Lung (tissue), 11 donors: ENCODE measurements at regions not wholly inside any gene's neighbourhood (a gene's known extent, or its start where the extent isn't known, plus 50 kb on each side); places are given as distances from the start of the nearest gene placed in this dataset.

Experiments
- ATAC-seq: fragments of 200-7000 bp; cut with Tn5 transposase; one replicate; pipeline ENCODE4 v1.9.1; 2020; ENCODE audit warnings: moderate number of reproducible peaks; ENCODE audit not compliant: insufficient read depth, low FRiP score
- DNase-seq, 3 donors: peaks; one replicate each; pipeline ENCODE4 v3.0.0-alpha.2; 2013 to 2017
- H3K27ac ChIP-seq, 2 donors: one replicate each; pipeline ENCODE4 v1.5.1; 2013; ENCODE audit warnings: mild to moderate bottlenecking in 2 of 2, moderate library complexity in 2 of 2, control low read depth in 1 of 2, inconsistent platforms in 1 of 2, low read depth in 1 of 2, low read length in 1 of 2
- H3K27me3 ChIP-seq, 3 donors: one replicate each; pipeline ENCODE4 v1.5.1; 2013; ENCODE audit warnings: low read length in 2 of 3; ENCODE audit not compliant: control insufficient read depth in 3 of 3, insufficient read depth in 3 of 3
- H3K36me3 ChIP-seq, 4 donors: one replicate each; pipeline ENCODE4 v1.5.1; 2013; ENCODE audit warnings: low read length in 4 of 4, mild to moderate bottlenecking in 1 of 4, moderate library complexity in 1 of 4; ENCODE audit not compliant: control insufficient read depth in 4 of 4, insufficient read depth in 4 of 4
- H3K4me1 ChIP-seq, 5 donors: one replicate each; pipeline ENCODE4 v1.5.1; 2013; ENCODE audit warnings: low read length in 5 of 5, mild to moderate bottlenecking in 2 of 5, moderate library complexity in 1 of 5; ENCODE audit not compliant: control insufficient read depth in 5 of 5, insufficient read depth in 5 of 5
- H3K4me3 ChIP-seq: one replicate; pipeline ENCODE4 v1.5.1; 2013; ENCODE audit warnings: mild to moderate bottlenecking, control low read depth, moderate library complexity
- H3K9ac ChIP-seq, 2 donors: one replicate each; pipeline ENCODE4 v1.5.1; 2013; ENCODE audit warnings: low read length in 2 of 2, control low read depth in 1 of 2; ENCODE audit not compliant: insufficient read depth in 1 of 2
- H3K9me3 ChIP-seq, 4 donors: one replicate each; pipeline ENCODE4 v1.5.1; 2013; ENCODE audit warnings: low read length in 3 of 4, mild to moderate bottlenecking in 1 of 4, moderate library complexity in 1 of 4; ENCODE audit not compliant: control insufficient read depth in 4 of 4, insufficient read depth in 3 of 4
- WGBS, 2 donors: extraction: QIAGEN DNeasy Blood & Tissue Kit; methylation state at CpG; one replicate each; pipeline ENCODE4 v1.1.7; 2013; 5-methylcytosine and 5-hydroxymethylcytosine counted together
- TF ChIP-seq, protein P1 (sequence below): IDR thresholded peaks from 2 replicates; pipeline ENCODE4 v1.5.1; 2012; ENCODE audit warnings: mild to moderate bottlenecking; ENCODE audit errors: control extremely low read depth, extremely low read depth
- donor health status: control.
- donor health status: control.
- donor health status: Bipolar disorder and iron deficiency.
- donor health status: healthy.
- donor health status: DM: yes; HTN: yes; CAD: no.

DNA sequence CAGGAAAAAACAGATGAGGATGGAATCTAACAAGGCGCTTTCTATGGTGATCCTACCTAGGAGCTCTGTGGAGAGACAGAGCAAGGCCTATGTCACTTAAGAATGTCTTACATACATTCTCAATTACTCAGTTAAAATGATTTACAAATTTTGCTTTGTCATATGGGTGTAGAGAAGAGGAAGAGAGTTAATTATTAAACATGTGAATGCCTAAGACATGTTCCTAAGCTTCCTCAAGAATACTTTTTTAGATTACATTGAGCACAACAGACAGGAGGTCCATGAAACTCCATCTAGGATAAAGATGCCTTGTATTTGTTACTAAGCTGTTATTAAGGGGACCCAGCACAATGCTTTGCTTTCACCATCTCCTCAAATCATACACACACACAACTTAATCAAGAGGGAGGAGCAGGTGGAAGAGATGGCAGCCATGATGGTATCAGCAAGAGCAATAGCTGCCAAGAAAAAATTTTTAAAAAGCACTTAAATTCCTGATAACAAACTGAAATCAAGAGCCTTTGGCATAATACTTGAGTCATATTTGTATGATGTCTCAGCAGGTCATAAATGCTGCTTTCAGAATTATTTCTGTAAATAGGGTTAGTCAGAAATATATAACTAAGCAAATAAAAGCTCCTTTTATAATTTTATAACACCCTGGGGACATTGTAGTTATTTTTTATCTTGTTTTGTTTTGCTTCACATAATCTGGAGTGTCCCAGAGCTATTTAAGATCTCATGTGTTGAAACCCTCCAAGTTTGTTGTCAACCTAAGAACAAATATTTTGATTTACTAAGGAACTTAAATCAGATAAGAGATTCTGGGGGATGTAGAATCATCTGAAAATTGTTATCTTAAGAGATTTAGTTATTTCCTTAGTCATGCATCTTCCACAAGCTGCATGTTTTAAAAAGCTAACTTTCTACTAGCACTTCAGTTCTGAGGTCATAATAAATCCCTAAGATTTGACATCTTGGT, 70.0 kb upstream of the CD2AP start:
- no peaks in the 10 kb centered on the region for H3K9me3 ChIP-seq
- no peak overlapping the region for H3K4me3 ChIP-seq
- ATAC-seq (peak; percentile 34), DNase-seq (peak in 1 of 3 donors; percentile 9)
- no peak overlapping the region for H3K27ac ChIP-seq
- TF ChIP-seq, protein P1, sequence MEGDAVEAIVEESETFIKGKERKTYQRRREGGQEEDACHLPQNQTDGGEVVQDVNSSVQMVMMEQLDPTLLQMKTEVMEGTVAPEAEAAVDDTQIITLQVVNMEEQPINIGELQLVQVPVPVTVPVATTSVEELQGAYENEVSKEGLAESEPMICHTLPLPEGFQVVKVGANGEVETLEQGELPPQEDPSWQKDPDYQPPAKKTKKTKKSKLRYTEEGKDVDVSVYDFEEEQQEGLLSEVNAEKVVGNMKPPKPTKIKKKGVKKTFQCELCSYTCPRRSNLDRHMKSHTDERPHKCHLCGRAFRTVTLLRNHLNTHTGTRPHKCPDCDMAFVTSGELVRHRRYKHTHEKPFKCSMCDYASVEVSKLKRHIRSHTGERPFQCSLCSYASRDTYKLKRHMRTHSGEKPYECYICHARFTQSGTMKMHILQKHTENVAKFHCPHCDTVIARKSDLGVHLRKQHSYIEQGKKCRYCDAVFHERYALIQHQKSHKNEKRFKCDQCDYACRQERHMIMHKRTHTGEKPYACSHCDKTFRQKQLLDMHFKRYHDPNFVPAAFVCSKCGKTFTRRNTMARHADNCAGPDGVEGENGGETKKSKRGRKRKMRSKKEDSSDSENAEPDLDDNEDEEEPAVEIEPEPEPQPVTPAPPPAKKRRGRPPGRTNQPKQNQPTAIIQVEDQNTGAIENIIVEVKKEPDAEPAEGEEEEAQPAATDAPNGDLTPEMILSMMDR = no peak
- no peak overlapping the region for H3K9ac ChIP-seq
- H3K4me1 ChIP-seq = peaks cover 0 to 3% (median 0%) of the 10 kb centered on the region in 5 donors
- 94 to 96% methylated on average over 1 of the region's 1 CpG for WGBS, 2 donors
- H3K36me3 ChIP-seq = no peaks in the 10 kb centered on the region
- H3K27me3 ChIP-seq = no peaks in the 10 kb centered on the region

- DNase-seq = peak; percentile 54 to 91 (median 90)
- TF ChIP-seq, protein P1 = peak; percentile 74
- 15 to 19% methylated on average over 4 of the region's 4 CpGs for WGBS, 2 donors
Measured at GRCh38 chr6:47413752-47414422, 63.7 kb upstream of the CD2AP start.

GRCh38 chr6:47414423-47415167, 63.0 kb upstream of the CD2AP start:
- Histone ChIP-seq H3K27ac (peak overlapping the region; percentile 29 to 83), H3K27me3 (no peaks in the 10 kb centered on the region), H3K36me3 (no peaks in the 10 kb centered on the region), H3K9me3 (no peaks in the 10 kb centered on the region), H3K4me1 (peaks cover 0 to 15% (median 1%) of the 10 kb centered on the region in 5 donors), H3K4me3 (peak overlapping the region; percentile 13), H3K9ac (peak overlapping the region; percentile 3 to 50)
- ATAC-seq (no peak), DNase-seq (peak; percentile 41 to 79 (median 78))
- TF ChIP-seq, protein P1 = no peak
- 5 to 9% methylated on average over 14 of the region's 14 CpGs for WGBS, 2 donors

More at GRCh38 chr6:47413752-47414422, 63.7 kb upstream of the CD2AP start:
- ATAC-seq = peak; percentile 78
- H3K4me3 ChIP-seq = no peak overlapping the region
- no peaks in the 10 kb centered on the region for H3K9me3 ChIP-seq
- peak overlapping the region in 1 of 2 donors; percentile 26 for H3K9ac ChIP-seq
- H3K36me3 ChIP-seq = no peaks in the 10 kb centered on the region
- no peak overlapping the region for H3K27ac ChIP-seq
- no peaks in the 10 kb centered on the region for H3K27me3 ChIP-seq
- H3K4me1 ChIP-seq = peaks cover 0 to 13% (median 1%) of the 10 kb centered on the region in 5 donors
